Upper lobe of right lung (tissue), 1 donor: ENCODE measurements at regions not wholly inside any gene's neighbourhood (a gene's known extent, or its start where the extent isn't known, plus 50 kb on each side); places are given as distances from the start of the nearest gene placed in this dataset.

ENCODE experiments used
- ATAC-seq: fragments of 200-7000 bp; cut with Tn5 transposase; one replicate; pipeline ENCODE4 v1.9.1; 2020; ENCODE audit warnings: mild to moderate bottlenecking, moderate library complexity
- DNase-seq: peaks from one replicate; pipeline ENCODE4 v3.0.0-alpha.2; 2020
- H3K27ac ChIP-seq: fragments of 200-600 bp; one replicate; pipeline ENCODE4 v1.8.0; 2022
- H3K27me3 ChIP-seq: fragments of 200-600 bp; one replicate; pipeline ENCODE4 v1.8.0; 2022; ENCODE audit warnings: mild to moderate bottlenecking
- H3K36me3 ChIP-seq: fragments of 200-600 bp; one replicate; pipeline ENCODE4 v1.8.0; 2022
- H3K4me1 ChIP-seq: fragments of 200-600 bp; one replicate; pipeline ENCODE4 v1.8.0; 2022
- H3K4me3 ChIP-seq: fragments of 200-600 bp; one replicate; pipeline ENCODE4 v1.8.0; 2022; ENCODE audit warnings: mild to moderate bottlenecking
- H3K9me3 ChIP-seq: fragments of 200-600 bp; one replicate; pipeline ENCODE4 v1.8.0; 2022
- intact Hi-C: fragments of 100-400 bp; cut with DNase I; formaldehyde crosslinking; loops from one replicate; pipeline ENCODE4 v1.11.0; 2022
- TF ChIP-seq, protein P1 (sequence below): fragments of 200-600 bp; IDR thresholded peaks from one replicate; pipeline ENCODE4 v1.8.0; 2022; ENCODE audit warnings: antibody characterized with exemption
- donor health status: DM: no; HTN: yes; CAD: no; lungs with severe emphysema.

DNA sequence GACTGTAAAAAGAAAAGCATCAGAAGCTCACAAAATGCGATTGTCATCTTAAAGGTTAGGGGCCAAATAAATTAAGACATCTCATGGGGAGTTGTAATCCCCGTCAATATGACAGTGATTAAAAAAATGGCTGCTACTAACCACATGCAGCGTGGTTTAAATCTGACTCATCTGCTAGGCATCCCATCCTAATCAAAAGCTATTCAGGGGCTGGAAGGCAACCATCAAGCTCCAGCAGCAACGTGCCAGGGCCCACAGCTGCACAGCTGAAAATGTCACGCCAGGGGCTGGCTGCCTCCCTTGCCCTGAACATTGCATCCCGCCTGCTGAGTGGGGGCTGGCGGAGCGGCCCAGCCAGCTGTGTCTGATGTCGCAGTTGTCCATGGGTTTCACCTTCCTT is 66.3 kb upstream of the FRMD4A start:
- TF ChIP-seq, protein P1, sequence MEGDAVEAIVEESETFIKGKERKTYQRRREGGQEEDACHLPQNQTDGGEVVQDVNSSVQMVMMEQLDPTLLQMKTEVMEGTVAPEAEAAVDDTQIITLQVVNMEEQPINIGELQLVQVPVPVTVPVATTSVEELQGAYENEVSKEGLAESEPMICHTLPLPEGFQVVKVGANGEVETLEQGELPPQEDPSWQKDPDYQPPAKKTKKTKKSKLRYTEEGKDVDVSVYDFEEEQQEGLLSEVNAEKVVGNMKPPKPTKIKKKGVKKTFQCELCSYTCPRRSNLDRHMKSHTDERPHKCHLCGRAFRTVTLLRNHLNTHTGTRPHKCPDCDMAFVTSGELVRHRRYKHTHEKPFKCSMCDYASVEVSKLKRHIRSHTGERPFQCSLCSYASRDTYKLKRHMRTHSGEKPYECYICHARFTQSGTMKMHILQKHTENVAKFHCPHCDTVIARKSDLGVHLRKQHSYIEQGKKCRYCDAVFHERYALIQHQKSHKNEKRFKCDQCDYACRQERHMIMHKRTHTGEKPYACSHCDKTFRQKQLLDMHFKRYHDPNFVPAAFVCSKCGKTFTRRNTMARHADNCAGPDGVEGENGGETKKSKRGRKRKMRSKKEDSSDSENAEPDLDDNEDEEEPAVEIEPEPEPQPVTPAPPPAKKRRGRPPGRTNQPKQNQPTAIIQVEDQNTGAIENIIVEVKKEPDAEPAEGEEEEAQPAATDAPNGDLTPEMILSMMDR, result no peak
- ATAC-seq (peak; percentile 74), DNase-seq (peak; percentile 77)
- H3K4me1 ChIP-seq, result no peaks in the 10 kb centered on the region
- intact Hi-C loops, result no loop called here
- H3K4me3 ChIP-seq, result no peak overlapping the region
- no peaks in the 10 kb centered on the region for H3K36me3 ChIP-seq
- H3K9me3 ChIP-seq, result no peaks in the 10 kb centered on the region
- no peak overlapping the region for H3K27ac ChIP-seq
- no peaks in the 10 kb centered on the region for H3K27me3 ChIP-seq

DNA sequence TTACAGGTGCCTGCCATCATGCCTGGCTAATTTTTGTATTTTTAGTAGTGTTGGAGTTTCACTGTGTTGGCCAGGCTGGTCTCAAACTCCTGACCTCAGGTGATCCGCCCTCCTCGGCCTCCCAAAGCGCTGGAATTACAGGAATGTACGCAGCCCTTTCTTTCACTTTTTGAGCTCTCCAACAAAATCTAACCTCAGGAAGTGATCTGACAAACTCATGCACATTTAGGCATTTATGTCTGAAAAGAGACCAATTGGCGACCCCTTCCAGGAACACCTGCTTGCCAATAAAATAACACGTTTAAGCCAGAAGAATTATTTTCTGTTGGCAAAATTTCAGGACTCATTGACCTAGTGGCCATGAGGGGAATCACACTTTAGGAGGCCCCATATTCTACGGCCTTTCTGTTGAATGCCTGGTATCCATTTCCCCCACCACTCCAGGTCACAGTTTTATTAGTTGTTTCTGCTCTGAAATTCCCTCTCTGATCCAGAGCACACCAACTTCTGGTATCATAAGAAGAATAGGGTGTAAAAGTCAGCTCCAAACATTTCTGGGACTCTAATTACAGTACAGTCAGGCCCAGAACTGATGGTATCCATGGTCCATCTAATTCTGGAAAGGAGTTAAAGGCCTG is 65.8 kb upstream of the FRMD4A start:
- Histone ChIP-seq H3K36me3 (no peaks in the 10 kb centered on the region), H3K27ac (no peak overlapping the region), H3K9me3 (no peaks in the 10 kb centered on the region), H3K4me3 (no peak overlapping the region), H3K27me3 (no peaks in the 10 kb centered on the region), H3K4me1 (no peaks in the 10 kb centered on the region)
- intact Hi-C loops, result no loop called here
- TF ChIP-seq, protein P1, result peak; percentile 30
- DNase-seq, result no peak
- ATAC-seq, result no peak

DNA sequence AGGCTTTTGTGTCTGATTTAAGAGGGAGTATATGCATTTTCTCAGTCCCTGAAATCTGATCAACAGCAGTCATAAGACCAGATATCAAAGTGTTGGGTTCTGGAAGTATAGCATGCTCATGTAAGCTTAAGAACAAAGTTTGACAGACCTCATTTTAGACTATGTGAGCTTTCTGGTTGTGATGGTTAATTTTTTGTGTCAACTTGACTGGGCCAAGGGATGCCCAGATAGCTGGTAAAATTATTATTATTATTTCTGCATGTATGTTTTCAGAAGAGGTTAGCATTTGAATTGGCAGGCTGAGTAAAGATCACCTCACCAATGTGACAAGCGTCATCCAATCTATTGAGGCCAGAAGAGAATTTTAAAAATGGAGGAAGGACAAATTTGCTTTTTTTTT is 63.5 kb upstream of the FRMD4A start:
- DNase-seq, result no peak
- TF ChIP-seq, protein P1, result no peak
- no peak for ATAC-seq
- Histone ChIP-seq H3K27me3 (no peaks in the 10 kb centered on the region), H3K9me3 (no peaks in the 10 kb centered on the region), H3K4me1 (no peaks in the 10 kb centered on the region), H3K36me3 (no peaks in the 10 kb centered on the region), H3K27ac (no peak overlapping the region), H3K4me3 (no peak overlapping the region)
- intact Hi-C loops, result no loop called here

DNA sequence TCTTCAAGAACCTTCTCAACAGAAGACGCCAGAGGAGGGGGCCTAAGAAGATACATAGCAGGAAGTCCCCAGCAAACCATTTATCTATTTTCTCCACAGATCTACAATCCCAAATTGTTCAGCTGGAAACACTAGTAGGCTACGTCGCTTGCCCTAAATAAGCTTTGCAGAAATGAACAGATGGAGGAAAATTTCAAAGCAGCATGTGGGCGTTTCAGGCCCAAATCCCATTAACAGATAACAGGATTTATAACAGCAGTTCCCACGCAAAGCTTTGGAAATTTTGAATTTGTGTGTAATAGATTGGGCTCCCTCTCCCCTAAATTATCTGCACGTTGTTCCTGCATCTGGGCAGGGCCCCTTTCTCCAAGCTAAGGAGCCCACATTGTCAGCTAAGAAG is 60.6 kb upstream of the FRMD4A start:
- Histone ChIP-seq H3K9me3 (no peaks in the 10 kb centered on the region), H3K4me1 (no peaks in the 10 kb centered on the region), H3K36me3 (no peaks in the 10 kb centered on the region), H3K27me3 (no peaks in the 10 kb centered on the region), H3K4me3 (no peak overlapping the region), H3K27ac (no peak overlapping the region)
- DNase-seq, result no peak
- ATAC-seq, result no peak
- intact Hi-C loops, result no loop called here
- TF ChIP-seq, protein P1, result no peak

DNA sequence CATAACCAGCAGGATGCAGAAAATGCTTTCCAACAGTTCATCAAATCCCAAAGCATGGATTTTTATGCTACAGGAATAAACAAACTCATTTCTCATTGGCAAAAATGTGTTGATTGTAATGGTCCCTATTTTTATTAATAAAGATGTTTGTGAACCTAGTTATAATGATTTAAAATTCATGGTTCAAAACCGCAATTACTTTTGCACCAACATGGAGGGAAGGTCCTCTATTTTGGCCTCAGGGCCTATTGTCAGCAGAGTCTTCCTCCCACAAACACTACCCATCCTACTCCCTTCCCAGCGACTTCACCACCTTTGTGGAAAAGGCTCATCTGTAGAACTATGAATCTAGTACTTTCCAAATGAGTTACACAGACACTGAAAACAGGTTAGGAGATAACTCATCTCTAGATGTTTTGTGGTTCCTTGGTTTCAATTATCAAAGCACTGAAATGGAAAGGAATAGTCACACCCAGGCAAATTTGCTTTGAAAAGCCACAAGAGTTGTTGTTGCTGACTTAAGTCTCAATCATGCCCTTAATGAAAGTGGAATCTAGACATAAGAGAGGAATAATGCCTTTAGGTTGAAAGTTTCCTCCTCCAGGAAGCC is 59.4 kb upstream of the FRMD4A start:
- Histone ChIP-seq H3K36me3 (no peaks in the 10 kb centered on the region), H3K27me3 (no peaks in the 10 kb centered on the region), H3K4me1 (no peaks in the 10 kb centered on the region), H3K4me3 (no peak overlapping the region), H3K9me3 (no peaks in the 10 kb centered on the region), H3K27ac (no peak overlapping the region)
- intact Hi-C loops, result no loop called here
- TF ChIP-seq, protein P1, result no peak
- no peak for ATAC-seq
- DNase-seq, result no peak
